Kidney (tissue), 13 donors: ENCODE measurements at regions not wholly inside any gene's neighbourhood (a gene's known extent, or its start where the extent isn't known, plus 50 kb on each side); places are given as distances from the start of the nearest gene placed in this dataset.

Experiments
- DNase-seq, 5 donors: peaks; one replicate each; pipeline ENCODE4 v3.0.0-alpha.2; 2013 to 2020
- FAIRE-seq: peaks from 2 replicates; lab custom pipeline; 2012; peaks lifted over from hg19 to GRCh38; lab: Jason Lieb, UNC
- H3K27ac ChIP-seq, 2 donors: one replicate each; pipeline ENCODE4 v1.7.0; 2013; ENCODE audit warnings: low read depth in 2 of 2, low read length in 2 of 2, inconsistent platforms in 1 of 2
- H3K27me3 ChIP-seq: one replicate; pipeline ENCODE4 v1.7.1; 2013; ENCODE audit warnings: low read length, inconsistent platforms; ENCODE audit not compliant: control insufficient read depth, insufficient read depth
- H3K36me3 ChIP-seq, 3 donors: one replicate each; pipeline versions ENCODE4 v1.7.0 to v1.7.1; 2013; ENCODE audit warnings: low read length in 3 of 3, control low read depth in 1 of 3, inconsistent platforms in 1 of 3; ENCODE audit not compliant: insufficient read depth in 3 of 3, control insufficient read depth in 2 of 3
- H3K4me1 ChIP-seq, 3 donors: one replicate each; pipeline versions ENCODE4 v1.7.0 to v1.7.1; 2013; ENCODE audit warnings: low read length in 3 of 3, inconsistent platforms in 1 of 3, low read depth in 1 of 3; ENCODE audit not compliant: control insufficient read depth in 2 of 3, insufficient read depth in 2 of 3
- H3K4me3 ChIP-seq, 3 donors: one replicate each; pipeline versions ENCODE4 v1.7.0 to v1.8.1; 2013; ENCODE audit warnings: low read length in 3 of 3, control low read depth in 1 of 3, inconsistent platforms in 1 of 3
- H3K9ac ChIP-seq, 3 donors: one replicate each; pipeline versions ENCODE4 v1.7.0 to v1.7.1; 2013; ENCODE audit warnings: low read length in 3 of 3, control low read depth in 1 of 3, inconsistent platforms in 1 of 3
- H3K9me3 ChIP-seq, 3 donors: one replicate each; pipeline versions ENCODE4 v1.7.0 to v1.7.1; 2013; ENCODE audit warnings: low read length in 3 of 3, control low read depth in 1 of 3, inconsistent platforms in 1 of 3; ENCODE audit not compliant: control insufficient read depth in 2 of 3, insufficient read depth in 1 of 3
- intact Hi-C: fragments of 100-400 bp; cut with DNase I; formaldehyde crosslinking; loops from one replicate; pipeline ENCODE4 v1.11.1; 2022
- TF ChIP-seq, protein P1 (sequence below): IDR thresholded peaks from 3 replicates; pipeline ENCODE4 v1.5.1; 2012; ENCODE audit warnings: mild to moderate bottlenecking, moderate library complexity, borderline replicate concordance; ENCODE audit not compliant: insufficient read depth; ENCODE audit errors: extremely low read depth
- donor health status: control.
- donor health status: control.
- donor health status: control.
- donor health status: control.
- donor health status: control.
- donor health status: DM: yes; HTN: yes; CAD: no.
- donor health status: Normal renal cell carcinoma (clear cell type).

DNA sequence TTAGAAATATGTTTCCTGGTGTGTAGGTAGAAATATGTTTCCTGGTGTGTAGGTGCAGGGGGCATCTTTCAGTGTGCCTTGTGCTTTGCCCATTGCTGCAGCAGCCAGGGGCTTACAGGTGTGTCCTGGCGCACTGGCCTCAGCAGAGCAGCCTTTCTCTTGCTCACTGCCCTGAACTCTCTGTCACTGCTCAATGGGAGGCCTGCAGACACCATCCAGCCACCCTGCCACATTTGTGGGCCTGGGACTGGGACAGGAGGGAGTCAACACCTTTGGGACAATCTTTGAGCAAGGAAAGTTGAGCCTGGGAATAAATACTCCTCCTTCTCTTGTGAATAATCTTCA is 62.4 kb upstream of the RBM24 start:
- DNase-seq (no peak), FAIRE-seq (no peak)
- no peaks in the 10 kb centered on the region for H3K27me3 ChIP-seq
- no peak overlapping the region for H3K9ac ChIP-seq
- H3K4me3 ChIP-seq: no peak overlapping the region
- no peaks in the 10 kb centered on the region for H3K36me3 ChIP-seq
- H3K27ac ChIP-seq: no peak overlapping the region
- intact Hi-C loops: no loop called here
- no peaks in the 10 kb centered on the region for H3K9me3 ChIP-seq
- TF ChIP-seq, protein P1, sequence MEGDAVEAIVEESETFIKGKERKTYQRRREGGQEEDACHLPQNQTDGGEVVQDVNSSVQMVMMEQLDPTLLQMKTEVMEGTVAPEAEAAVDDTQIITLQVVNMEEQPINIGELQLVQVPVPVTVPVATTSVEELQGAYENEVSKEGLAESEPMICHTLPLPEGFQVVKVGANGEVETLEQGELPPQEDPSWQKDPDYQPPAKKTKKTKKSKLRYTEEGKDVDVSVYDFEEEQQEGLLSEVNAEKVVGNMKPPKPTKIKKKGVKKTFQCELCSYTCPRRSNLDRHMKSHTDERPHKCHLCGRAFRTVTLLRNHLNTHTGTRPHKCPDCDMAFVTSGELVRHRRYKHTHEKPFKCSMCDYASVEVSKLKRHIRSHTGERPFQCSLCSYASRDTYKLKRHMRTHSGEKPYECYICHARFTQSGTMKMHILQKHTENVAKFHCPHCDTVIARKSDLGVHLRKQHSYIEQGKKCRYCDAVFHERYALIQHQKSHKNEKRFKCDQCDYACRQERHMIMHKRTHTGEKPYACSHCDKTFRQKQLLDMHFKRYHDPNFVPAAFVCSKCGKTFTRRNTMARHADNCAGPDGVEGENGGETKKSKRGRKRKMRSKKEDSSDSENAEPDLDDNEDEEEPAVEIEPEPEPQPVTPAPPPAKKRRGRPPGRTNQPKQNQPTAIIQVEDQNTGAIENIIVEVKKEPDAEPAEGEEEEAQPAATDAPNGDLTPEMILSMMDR: no peak
- no peaks in the 10 kb centered on the region for H3K4me1 ChIP-seq

DNA sequence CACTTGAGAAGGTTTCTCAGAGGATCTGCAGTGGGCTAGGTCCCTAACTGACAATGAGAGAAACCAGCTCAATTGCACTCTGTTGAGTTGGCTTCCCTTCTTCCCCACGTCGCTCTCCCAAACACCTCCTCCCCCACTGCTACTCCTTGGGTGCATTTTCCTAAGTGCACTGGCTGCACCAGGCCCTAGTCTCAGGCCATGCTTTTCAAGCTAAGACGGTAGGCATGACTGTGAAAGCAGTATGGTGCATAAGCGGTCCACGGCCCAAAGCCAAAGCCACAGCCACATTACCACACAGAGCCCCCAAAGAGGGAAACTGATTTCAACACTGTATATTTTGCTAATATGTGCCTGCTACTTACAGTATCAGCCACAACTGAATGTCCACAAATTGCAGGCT is 62.1 kb upstream of the RBM24 start:
- intact Hi-C loops: no loop called here
- FAIRE-seq (no peak), DNase-seq (no peak)
- Histone ChIP-seq H3K36me3 (no peaks in the 10 kb centered on the region), H3K4me1 (no peaks in the 10 kb centered on the region), H3K9ac (no peak overlapping the region), H3K27me3 (no peaks in the 10 kb centered on the region), H3K4me3 (no peak overlapping the region), H3K27ac (no peak overlapping the region), H3K9me3 (no peaks in the 10 kb centered on the region)
- TF ChIP-seq, protein P1: no peak

DNA sequence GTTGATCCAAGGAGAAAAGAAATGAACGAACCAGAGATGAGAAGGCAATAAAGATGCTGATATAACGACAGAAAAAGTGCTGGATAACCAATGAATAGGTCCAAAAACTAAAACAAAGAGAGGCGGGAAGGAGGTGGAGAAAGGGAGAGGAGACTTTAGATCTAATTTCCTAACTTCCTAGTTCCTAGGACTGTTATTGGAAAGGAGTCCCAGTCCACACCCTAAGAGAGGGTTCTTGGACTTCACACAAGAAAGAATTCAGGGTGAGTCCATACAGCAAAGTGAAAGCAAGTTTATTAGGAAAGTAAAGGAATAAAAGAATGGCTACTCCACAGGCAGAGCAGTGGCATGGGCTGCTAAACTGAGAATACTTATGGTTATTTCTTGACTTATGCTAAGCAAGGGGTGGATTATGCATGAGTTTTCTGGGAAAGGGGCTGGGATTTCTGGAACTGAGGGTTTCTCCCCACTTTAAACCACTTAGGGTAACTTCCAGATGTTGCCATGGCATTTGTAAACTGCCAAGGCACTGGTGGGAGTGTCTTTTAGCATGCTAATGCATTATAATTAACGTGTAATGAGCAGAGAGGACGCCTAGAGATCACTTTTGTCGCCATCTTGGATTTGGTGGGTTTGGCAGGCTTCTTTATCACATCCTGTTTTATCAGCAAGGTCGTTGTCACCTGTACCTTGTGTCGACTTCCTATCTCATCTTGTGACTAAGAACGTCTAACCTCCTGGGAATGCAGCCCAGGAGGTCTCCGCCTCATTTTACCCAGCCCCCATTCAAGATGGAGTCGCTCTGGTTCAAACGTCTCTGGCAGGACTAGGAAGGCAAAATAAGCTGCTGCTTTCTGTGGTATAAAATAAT is 60.9 kb upstream of the RBM24 start:
- intact Hi-C loops: no loop called here
- FAIRE-seq (no peak), DNase-seq (no peak)
- H3K9me3 ChIP-seq: no peaks in the 10 kb centered on the region
- H3K36me3 ChIP-seq: no peaks in the 10 kb centered on the region
- H3K9ac ChIP-seq: no peak overlapping the region
- H3K4me1 ChIP-seq: no peaks in the 10 kb centered on the region
- no peaks in the 10 kb centered on the region for H3K27me3 ChIP-seq
- H3K27ac ChIP-seq: no peak overlapping the region
- H3K4me3 ChIP-seq: no peak overlapping the region
- TF ChIP-seq, protein P1: no peak
